LoVo (cell line): ENCODE measurements at regions not wholly inside any gene's neighbourhood (a gene's known extent, or its start where the extent isn't known, plus 50 kb on each side); places are given as distances from the start of the nearest gene placed in this dataset.

ENCODE experiments used
- DNase-seq: peaks from one replicate; pipeline ENCODE4 v3.0.0-alpha.2; 2016; ENCODE audit warnings: low spot score

DNA sequence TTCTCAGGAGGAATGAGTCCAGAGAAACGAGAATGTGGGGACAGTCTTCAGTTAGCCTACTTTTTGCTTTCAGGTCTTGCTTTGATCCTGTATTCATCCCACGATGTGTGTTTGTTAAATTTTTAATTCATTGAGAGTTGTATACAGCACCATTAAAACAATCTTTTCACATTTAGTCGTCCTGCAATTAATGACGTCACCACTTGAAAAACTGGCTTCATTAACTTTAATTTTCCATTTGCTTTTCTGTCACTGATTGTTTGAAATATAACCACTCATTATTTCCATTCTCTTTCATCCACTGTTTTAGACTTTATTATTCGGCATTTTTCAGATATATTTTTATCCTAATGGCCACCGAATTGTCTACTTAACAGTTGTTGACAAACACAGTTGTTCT, 146.9 kb downstream of the TFEC start:
- DNase-seq: no peak

- DNase-seq: no peak
These were observed 149.1 kb downstream of the TFEC start for GRCh38 chr7:115881476-115881875.

DNA sequence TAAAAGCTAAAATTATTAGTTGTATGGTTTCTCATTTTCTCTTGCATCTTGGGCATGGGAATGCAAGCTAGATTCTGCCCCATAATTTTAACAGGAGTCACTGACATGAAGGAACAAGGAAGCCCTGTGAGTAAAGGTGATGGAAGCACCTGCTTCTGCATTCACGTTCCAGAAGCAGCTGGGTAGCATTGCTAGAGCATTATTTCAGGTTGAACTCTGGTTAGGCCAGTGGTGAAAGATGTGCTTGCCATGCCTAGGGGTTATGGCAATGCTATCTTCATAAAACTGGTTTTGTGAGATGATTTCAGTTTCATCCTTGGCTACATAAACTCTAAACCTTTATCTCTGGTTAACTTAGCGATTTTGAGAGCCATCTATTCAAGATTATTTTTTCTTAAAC, 151.4 kb downstream of the TFEC start:
- DNase-seq: no peak

GRCh38 chr7:115869801-115870200, 160.8 kb downstream of the TFEC start:
- no peak for DNase-seq

- no peak for DNase-seq
These were observed 161.4 kb downstream of the TFEC start for GRCh38 chr7:115869190-115869589.

DNA sequence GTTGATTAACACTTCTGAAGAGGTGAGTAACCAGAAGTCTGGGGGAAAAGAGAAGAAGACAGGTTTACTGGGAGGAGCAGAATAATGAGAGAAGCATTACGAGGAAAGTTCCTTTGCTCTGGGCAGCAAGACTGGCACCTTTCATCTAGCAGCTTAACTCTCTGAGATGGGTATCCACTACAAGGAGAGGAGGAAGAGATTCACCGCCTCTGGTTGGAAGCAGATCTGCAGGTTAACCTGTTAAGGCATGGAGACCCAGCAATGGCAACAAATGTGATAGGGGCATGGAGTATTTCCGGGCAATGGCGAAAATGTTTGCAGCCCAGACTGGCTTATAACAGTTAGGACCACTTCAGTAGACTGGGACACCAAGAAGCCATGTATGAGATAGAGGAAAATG, 162.2 kb downstream of the TFEC start:
- DNase-seq: no peak

DNA sequence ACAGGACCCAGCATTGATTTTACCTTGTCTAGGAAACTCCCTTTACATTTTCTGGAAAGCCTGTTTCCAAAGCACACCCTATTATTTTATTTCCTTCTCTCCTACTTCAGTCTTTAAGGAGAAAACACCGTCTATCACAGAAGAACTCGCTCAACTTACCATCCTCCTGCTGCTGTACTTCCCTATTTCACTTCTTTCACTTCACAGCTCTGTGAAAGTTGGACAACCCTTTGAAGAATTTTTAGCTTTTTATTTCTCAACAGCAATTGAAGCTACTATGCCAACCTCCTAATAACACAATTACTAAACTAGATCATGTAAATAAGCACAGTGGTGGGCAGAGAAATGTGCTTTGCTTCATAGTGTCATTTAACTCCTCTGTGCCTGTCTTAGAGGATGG, 166.5 kb downstream of the TFEC start:
- no peak for DNase-seq

DNA sequence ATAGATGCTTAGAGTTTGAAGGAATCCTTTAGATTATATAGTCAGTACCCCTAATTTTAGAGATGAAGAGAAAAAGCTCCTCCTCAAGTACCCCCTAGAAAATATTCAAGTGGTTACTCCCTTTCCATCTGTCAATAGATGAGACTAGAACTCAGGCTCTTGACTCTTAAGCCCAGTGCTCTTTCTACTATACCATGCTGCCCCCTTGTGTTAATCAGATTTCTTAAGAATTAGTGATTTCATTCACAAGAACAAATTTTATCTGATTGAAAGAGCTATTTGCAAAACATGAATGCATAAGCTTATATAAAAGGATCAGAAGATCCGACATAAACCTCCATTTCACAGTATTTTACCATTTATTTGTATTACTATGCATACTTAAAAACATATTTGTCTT, 179.3 kb downstream of the TFEC start:
- DNase-seq: peak; percentile 49

- DNase-seq: no peak
These were observed 179.8 kb downstream of the TFEC start for GRCh38 chr7:115850774-115851173.

GRCh38 chr7:115844857-115845256, 185.7 kb downstream of the TFEC start:
- DNase-seq: no peak

- DNase-seq: no peak
These were observed 189.9 kb downstream of the TFEC start for GRCh38 chr7:115840702-115841101.

DNA sequence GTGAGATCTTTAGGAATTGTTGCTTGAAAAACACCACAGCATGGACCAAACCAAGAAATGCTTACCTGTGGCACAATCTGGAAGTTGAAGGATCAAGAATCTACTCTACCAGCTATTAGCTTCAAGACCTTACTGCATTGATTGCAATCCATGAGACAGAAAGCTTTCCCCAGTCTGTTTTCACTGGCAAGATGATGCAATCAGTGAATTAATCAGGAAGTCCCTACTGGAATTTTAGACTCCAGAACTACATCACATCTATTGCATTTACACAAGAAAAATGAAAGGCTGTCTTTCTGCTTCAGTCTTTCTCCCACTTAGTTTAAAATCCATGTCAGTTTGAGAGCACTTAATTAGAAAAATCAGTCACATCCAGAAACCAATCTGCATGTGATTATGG, 191.7 kb downstream of the TFEC start:
- DNase-seq: no peak

DNA sequence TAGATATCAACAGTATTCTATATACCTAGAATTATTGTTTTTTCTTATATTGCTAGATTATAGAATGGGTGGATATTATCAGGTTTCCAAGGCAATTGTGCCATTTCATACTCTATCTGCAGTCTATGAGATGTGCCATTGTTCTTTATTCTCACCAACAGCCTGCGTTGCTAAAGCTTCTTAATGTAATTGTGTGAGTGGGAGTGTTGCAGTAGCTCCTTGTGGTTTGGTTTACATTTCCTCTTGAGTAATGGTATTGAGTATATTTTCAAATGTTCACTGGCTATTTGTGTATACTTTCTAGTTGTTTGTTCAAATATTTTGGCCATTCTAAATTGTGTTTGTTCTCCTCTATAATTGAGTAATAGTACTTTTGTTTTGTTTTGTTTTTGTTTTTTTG, 199.2 kb downstream of the TFEC start:
- DNase-seq: no peak

- DNase-seq: no peak
These were observed 203.1 kb downstream of the TFEC start for GRCh38 chr7:115827305-115828045.

- no peak for DNase-seq
These were observed 205.0 kb downstream of the TFEC start for GRCh38 chr7:115825456-115826115.

GRCh38 chr7:115822801-115823200, 207.8 kb downstream of the TFEC start:
- DNase-seq: no peak

GRCh38 chr7:115822380-115822779, 208.2 kb downstream of the TFEC start:
- no peak for DNase-seq

DNA sequence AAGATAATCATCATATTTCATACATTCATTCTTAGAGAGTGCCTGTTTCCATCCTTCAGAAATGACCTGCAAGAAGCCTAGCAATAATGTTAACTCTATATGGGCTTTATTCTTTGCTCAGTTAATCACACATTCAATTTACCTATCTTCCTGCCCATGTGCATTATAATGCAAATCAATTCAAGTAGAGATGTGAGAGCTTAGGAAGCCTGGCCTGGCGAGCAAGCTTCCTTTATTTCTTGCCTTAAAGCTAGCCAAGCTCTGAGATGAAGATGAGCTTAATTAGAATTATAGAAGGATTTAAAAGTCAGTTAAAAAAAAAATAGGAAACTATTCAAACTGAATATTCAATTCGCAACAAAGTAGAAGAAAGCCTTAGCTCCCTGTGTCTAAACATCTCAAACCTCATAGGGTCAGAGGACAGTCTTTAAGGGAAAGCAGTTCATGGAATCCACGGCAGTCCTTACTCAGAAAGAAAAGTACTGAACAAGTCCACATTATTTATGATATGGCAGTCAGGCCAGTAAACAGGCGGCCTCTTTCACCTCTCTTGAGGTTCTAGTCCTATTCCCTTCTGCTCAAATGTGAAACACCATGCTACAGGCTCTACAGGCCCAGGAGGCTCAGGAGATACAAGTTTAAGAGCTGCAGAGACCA, 214.1 kb downstream of the TFEC start:
- no peak for DNase-seq

GRCh38 chr7:115812794-115813193, 217.8 kb downstream of the TFEC start:
- DNase-seq: no peak

DNA sequence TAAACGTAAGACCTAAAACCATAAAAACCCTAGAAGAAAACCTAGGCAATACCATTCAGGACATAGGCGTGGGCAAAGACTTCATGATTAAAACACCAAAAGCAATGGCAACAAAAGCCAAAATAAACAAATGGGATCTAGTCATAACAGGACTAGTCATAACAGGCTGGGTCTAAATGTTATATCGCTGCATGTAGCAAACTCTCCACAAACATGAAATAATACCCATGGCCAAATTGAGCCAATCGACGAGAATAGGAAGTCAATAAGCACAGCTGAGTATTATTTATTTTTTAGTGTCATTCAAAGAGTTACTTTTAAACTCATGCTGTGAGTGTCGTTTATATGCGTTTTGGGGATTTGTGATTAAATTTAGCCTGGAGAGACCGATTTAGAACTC, 225.1 kb downstream of the TFEC start:
- no peak for DNase-seq

GRCh38 chr7:115802415-115802814, 228.1 kb downstream of the TFEC start:
- no peak for DNase-seq

GRCh38 chr7:115799430-115799829, 231.1 kb downstream of the TFEC start:
- DNase-seq: no peak

GRCh38 chr7:115793958-115794702, 236.4 kb downstream of the TFEC start:
- DNase-seq: no peak
